ENCODE measurements at regions not wholly inside any gene's neighbourhood (a gene's known extent, or its start where the extent isn't known, plus 50 kb on each side); places are given as distances from the start of the nearest gene placed in this dataset.

DNA sequence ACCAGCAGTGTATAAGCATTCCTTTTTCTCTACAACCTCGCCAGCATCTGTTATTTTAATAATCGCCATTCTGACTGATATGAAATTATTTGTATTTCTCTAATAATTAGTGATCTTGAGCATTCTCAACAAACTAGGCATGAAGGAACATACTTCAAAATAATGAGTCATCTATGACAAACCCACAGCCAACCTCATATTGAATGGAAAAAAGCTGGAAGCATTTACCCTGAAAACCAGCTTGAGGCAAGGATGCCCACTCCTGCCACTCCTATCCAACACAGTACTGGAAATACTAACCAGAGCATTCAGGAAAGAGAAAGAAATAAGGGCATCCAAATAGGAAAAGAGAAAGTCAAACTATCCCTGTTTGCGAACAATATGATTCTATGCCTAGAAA lies 390.6 kb upstream of the ID4 start:
- TF ChIP-seq, protein P1, sequence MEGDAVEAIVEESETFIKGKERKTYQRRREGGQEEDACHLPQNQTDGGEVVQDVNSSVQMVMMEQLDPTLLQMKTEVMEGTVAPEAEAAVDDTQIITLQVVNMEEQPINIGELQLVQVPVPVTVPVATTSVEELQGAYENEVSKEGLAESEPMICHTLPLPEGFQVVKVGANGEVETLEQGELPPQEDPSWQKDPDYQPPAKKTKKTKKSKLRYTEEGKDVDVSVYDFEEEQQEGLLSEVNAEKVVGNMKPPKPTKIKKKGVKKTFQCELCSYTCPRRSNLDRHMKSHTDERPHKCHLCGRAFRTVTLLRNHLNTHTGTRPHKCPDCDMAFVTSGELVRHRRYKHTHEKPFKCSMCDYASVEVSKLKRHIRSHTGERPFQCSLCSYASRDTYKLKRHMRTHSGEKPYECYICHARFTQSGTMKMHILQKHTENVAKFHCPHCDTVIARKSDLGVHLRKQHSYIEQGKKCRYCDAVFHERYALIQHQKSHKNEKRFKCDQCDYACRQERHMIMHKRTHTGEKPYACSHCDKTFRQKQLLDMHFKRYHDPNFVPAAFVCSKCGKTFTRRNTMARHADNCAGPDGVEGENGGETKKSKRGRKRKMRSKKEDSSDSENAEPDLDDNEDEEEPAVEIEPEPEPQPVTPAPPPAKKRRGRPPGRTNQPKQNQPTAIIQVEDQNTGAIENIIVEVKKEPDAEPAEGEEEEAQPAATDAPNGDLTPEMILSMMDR (IDR thresholded peaks at IDR 0.05), result no peak
- no peak for TF ChIP-seq ZFX (IDR thresholded peaks at IDR 0.05; ENCODE audit: borderline replicate concordance)
